ENCODE measurements at regions not wholly inside any gene's neighbourhood (a gene's known extent, or its start where the extent isn't known, plus 50 kb on each side); places are given as distances from the start of the nearest gene placed in this dataset.

- no peak for TF ChIP-seq JARID2 (CRISPR knock-in tag; IDR thresholded peaks at IDR 0.05; ENCODE audit: insufficient replicate concordance)
- no peak for TF ChIP-seq SOX13 (IDR thresholded peaks at IDR 0.05)
- TF ChIP-seq SOX13 (CRISPR knock-in tag; conservative IDR thresholded peaks at IDR 0.05 in 1 of 2, IDR thresholded peaks at IDR 0.05 in 1 of 2), result no peak
- no peak for TF ChIP-seq JDP2 (CRISPR knock-in tag; IDR thresholded peaks at IDR 0.05; ENCODE audit: borderline replicate concordance)
- TF ChIP-seq IRF9 (CRISPR knock-in tag; IDR thresholded peaks at IDR 0.05; ENCODE audit: borderline replicate concordance), result no peak
- TF ChIP-seq CAMTA2 (CRISPR knock-in tag; IDR thresholded peaks at IDR 0.05; ENCODE audit: borderline replicate concordance), result no peak
- no peak for TF ChIP-seq POLR2AphosphoS5 (IDR thresholded peaks at IDR 0.05; ENCODE audit: low read depth, low read length)
- no peak overlapping the region for H3K4me2 ChIP-seq (ENCODE audit: low read depth, low read length)
- no peaks in the 10 kb centered on the region for H3K79me2 ChIP-seq (ENCODE audit: insufficient read depth, low read length)
- DNase-seq (ENCODE audit: low spot score), result no peak
- H3K4me1 ChIP-seq (ENCODE audit: insufficient read depth, low read length), result no peaks in the 10 kb centered on the region
- no peak overlapping the region for H3K27ac ChIP-seq (ENCODE audit: extremely low read length, insufficient read depth, low read length)
- intact Hi-C loops (cut with micrococcal nuclease; ENCODE audit: unreplicated experiment) (no loop called here), in situ Hi-C loops (cut with HindIII; ENCODE audit: extremely low pct_ligation_motif_present, low pct_unique_long_range_greater_than_20kb) (no loop called here)
- no peak overlapping the region for H3K9ac ChIP-seq (ENCODE audit: insufficient read depth, low read depth, low read length)
- no peaks in the 10 kb centered on the region for H3K36me3 ChIP-seq (replicated peaks in 1 of 2; ENCODE audit: control insufficient read depth in 1 of 2, insufficient read depth in 2 of 2, low read length in 2 of 2)
- no peak overlapping the region for H3K4me3 ChIP-seq (replicated peaks in 1 of 3; ENCODE audit: insufficient read depth in 1 of 3, low read depth in 2 of 3, low read length in 3 of 3)
- no peaks in the 10 kb centered on the region for H4K20me1 ChIP-seq (ENCODE audit: insufficient read depth, low read length)
- H3K27me3 ChIP-seq (ENCODE audit: control insufficient read depth in 1 of 2, insufficient read depth in 2 of 2, low read length in 2 of 2), result no peaks in the 10 kb centered on the region
- POLR2A ChIA-PET, result no interaction called here
- H2AFZ ChIP-seq (ENCODE audit: low read length), result no peak overlapping the region
- 0% methylated on average over 1 of the region's 1 CpG for WGBS (ENCODE audit: low lambda C conversion rate)
- CTCF ChIA-PET (ENCODE audit: low intra/inter-chr PET ratio, low total read pairs), result no interaction called here
- no peak for FAIRE-seq
- BruUV-seq (replicated peaks), result no TSS peak
- ATAC-seq, result no peak
- peaks cover 24% of the 10 kb centered on the region for H3K9me3 ChIP-seq (ENCODE audit: low read length)
These were observed 62.3 kb upstream of the NYAP2 start for GRCh38 chr2:225337183-225337582.

- no peak for DNase-seq (ENCODE audit: low spot score)
- no peak overlapping the region for H3K9ac ChIP-seq (ENCODE audit: insufficient read depth, low read depth, low read length)
- intact Hi-C loops (cut with micrococcal nuclease; ENCODE audit: unreplicated experiment) (no loop called here), in situ Hi-C loops (cut with HindIII; ENCODE audit: extremely low pct_ligation_motif_present, low pct_unique_long_range_greater_than_20kb) (no loop called here)
- H3K36me3 ChIP-seq (replicated peaks in 1 of 2; ENCODE audit: control insufficient read depth in 1 of 2, insufficient read depth in 2 of 2, low read length in 2 of 2), result no peaks in the 10 kb centered on the region
- CTCF ChIA-PET (ENCODE audit: low intra/inter-chr PET ratio, low total read pairs), result no interaction called here
- no TSS peak for BruUV-seq (replicated peaks)
- 7% methylated on average over 4 of the region's 4 CpGs for WGBS (ENCODE audit: low lambda C conversion rate)
- POLR2A ChIA-PET, result no interaction called here
- H3K9me3 ChIP-seq (ENCODE audit: low read length), result peaks cover 39% of the 10 kb centered on the region; the same call in 1 of the 2 replicates
- no peak for FAIRE-seq
- H3K4me1 ChIP-seq (ENCODE audit: insufficient read depth, low read length), result no peaks in the 10 kb centered on the region
- H3K79me2 ChIP-seq (ENCODE audit: insufficient read depth, low read length), result no peaks in the 10 kb centered on the region
- H3K4me2 ChIP-seq (ENCODE audit: low read depth, low read length), result no peak overlapping the region
- no peak for ATAC-seq
- no peak overlapping the region for H3K4me3 ChIP-seq (replicated peaks in 1 of 3; ENCODE audit: insufficient read depth in 1 of 3, low read depth in 2 of 3, low read length in 3 of 3)
- no peak overlapping the region for H3K27ac ChIP-seq (ENCODE audit: extremely low read length, insufficient read depth, low read length)
- no peaks in the 10 kb centered on the region for H3K27me3 ChIP-seq (ENCODE audit: control insufficient read depth in 1 of 2, insufficient read depth in 2 of 2, low read length in 2 of 2)
- no peak overlapping the region for H2AFZ ChIP-seq (ENCODE audit: low read length)
- H4K20me1 ChIP-seq (ENCODE audit: insufficient read depth, low read length), result no peaks in the 10 kb centered on the region
- TF ChIP-seq ARID5B (CRISPR knock-in tag; IDR thresholded peaks at IDR 0.05) (no peak), ATRX (CRISPR knock-in tag; IDR thresholded peaks at IDR 0.05; ENCODE audit: borderline replicate concordance) (no peak), SCMH1 (CRISPR knock-in tag; IDR thresholded peaks at IDR 0.05; ENCODE audit: borderline replicate concordance) (no peak), ZNF276 (CRISPR knock-in tag; IDR thresholded peaks at IDR 0.05; ENCODE audit: low read depth) (no peak), ATAD3A (CRISPR knock-in tag; IDR thresholded peaks at IDR 0.05) (no peak)
These were observed 65.0 kb upstream of the NYAP2 start for GRCh38 chr2:225334514-225334913.
